Thoracic aorta (tissue), 2 donors: ENCODE measurements at regions not wholly inside any gene's neighbourhood (a gene's known extent, or its start where the extent isn't known, plus 50 kb on each side); places are given as distances from the start of the nearest gene placed in this dataset.

Source experiments
- ATAC-seq: fragments of 150-250 bp; one replicate; pipeline ENCODE4 v1.8.0; 2017; ENCODE audit warnings: low read depth; ENCODE audit not compliant: insufficient number of reproducible peaks, low FRiP score
- DNase-seq: peaks from one replicate; pipeline ENCODE4 v3.0.0-alpha.2; 2020; ENCODE audit warnings: low spot score
- H3K27ac ChIP-seq, 2 donors: fragments of 200-600 bp; sonication (generic); 1 replicate in 1 of 2; 2 replicates in 1 of 2; pipeline ENCODE4 v1.5.1; 2016; ENCODE audit warnings: mild to moderate bottlenecking in 2 of 2, moderate library complexity in 2 of 2
- H3K27me3 ChIP-seq: fragments of 200-600 bp; sonication (generic); replicated peaks from 2 replicates; pipeline ENCODE4 v1.6.0; 2016; ENCODE audit warnings: mild to moderate bottlenecking; ENCODE audit not compliant: insufficient read depth
- H3K36me3 ChIP-seq: fragments of 200-600 bp; sonication (generic); one replicate; pipeline ENCODE4 v1.5.1; 2016
- H3K4me1 ChIP-seq, 2 donors: fragments of 200-600 bp; sonication (generic); 1 replicate in 1 of 2; 2 replicates in 1 of 2; pipeline versions ENCODE4 v1.5.1 to v1.6.0; 2016; ENCODE audit warnings: low read depth in 2 of 2, mild to moderate bottlenecking in 1 of 2; ENCODE audit not compliant: control insufficient read depth in 1 of 2
- H3K4me3 ChIP-seq: fragments of 200-600 bp; sonication (generic); 2 replicates; pipeline ENCODE4 v1.5.1; 2016; ENCODE audit warnings: mild to moderate bottlenecking
- H3K9me3 ChIP-seq: fragments of 200-600 bp; sonication (generic); 2 replicates; pipeline ENCODE4 v1.5.1; 2016
- CTCF ChIP-seq: fragments of 200-600 bp; sonication (generic); IDR thresholded peaks from one replicate; pipeline ENCODE4 v1.5.1; 2019; ENCODE audit warnings: antibody characterized with exemption

GRCh38 chr4:35700663-35701062, 543.7 kb downstream of the ARAP2 start:
- no peak for TF ChIP-seq CTCF
- no peak overlapping the region for H3K4me3 ChIP-seq
- H3K36me3 ChIP-seq: no peaks in the 10 kb centered on the region
- no peaks in the 10 kb centered on the region for H3K9me3 ChIP-seq
- ATAC-seq: no peak
- H3K4me1 ChIP-seq: no peaks in the 10 kb centered on the region
- H3K27ac ChIP-seq: no peak overlapping the region
- no peaks in the 10 kb centered on the region for H3K27me3 ChIP-seq
- DNase-seq: no peak

GRCh38 chr4:35709080-35709479, 535.2 kb downstream of the ARAP2 start:
- DNase-seq (no peak), ATAC-seq (no peak)
- no peaks in the 10 kb centered on the region for H3K36me3 ChIP-seq
- no peak for TF ChIP-seq CTCF
- H3K27me3 ChIP-seq: no peaks in the 10 kb centered on the region
- no peaks in the 10 kb centered on the region for H3K4me1 ChIP-seq
- no peak overlapping the region for H3K4me3 ChIP-seq
- H3K27ac ChIP-seq: no peak overlapping the region
- no peaks in the 10 kb centered on the region for H3K9me3 ChIP-seq

GRCh38 chr4:35710343-35710742, 534.0 kb downstream of the ARAP2 start:
- Histone ChIP-seq H3K4me1 (no peaks in the 10 kb centered on the region), H3K9me3 (no peaks in the 10 kb centered on the region), H3K36me3 (no peaks in the 10 kb centered on the region), H3K27ac (no peak overlapping the region), H3K27me3 (no peaks in the 10 kb centered on the region), H3K4me3 (no peak overlapping the region)
- DNase-seq (no peak), ATAC-seq (no peak)
- no peak for TF ChIP-seq CTCF

- H3K27me3 ChIP-seq: no peaks in the 10 kb centered on the region
- H3K9me3 ChIP-seq: no peaks in the 10 kb centered on the region
- ATAC-seq (no peak), DNase-seq (no peak)
- H3K27ac ChIP-seq: no peak overlapping the region
- H3K36me3 ChIP-seq: no peaks in the 10 kb centered on the region
- H3K4me1 ChIP-seq: no peaks in the 10 kb centered on the region
- no peak for TF ChIP-seq CTCF
- no peak overlapping the region for H3K4me3 ChIP-seq
Measured at GRCh38 chr4:35711127-35711526, 533.2 kb downstream of the ARAP2 start.

GRCh38 chr4:35723973-35724372, 520.3 kb downstream of the ARAP2 start:
- TF ChIP-seq CTCF: no peak
- ATAC-seq (no peak), DNase-seq (no peak)
- H3K27me3 ChIP-seq: no peaks in the 10 kb centered on the region
- no peak overlapping the region for H3K4me3 ChIP-seq
- no peak overlapping the region for H3K27ac ChIP-seq
- no peaks in the 10 kb centered on the region for H3K36me3 ChIP-seq
- no peaks in the 10 kb centered on the region for H3K4me1 ChIP-seq
- H3K9me3 ChIP-seq: no peaks in the 10 kb centered on the region
